Activated B cell treated with CpG ODN at 0.5 μM for 24 hours (primary cell): ENCODE measurements at regions not wholly inside any gene's neighbourhood (a gene's known extent, or its start where the extent isn't known, plus 50 kb on each side); places are given as distances from the start of the nearest gene placed in this dataset.

Experiments
- ATAC-seq: fragments of 200-7000 bp; cut with Tn5 transposase; one replicate; pipeline ENCODE4 v1.10.0; 2021; ENCODE audit warnings: low read depth, mild to moderate bottlenecking, moderate library complexity
- CTCF ChIA-PET: fragments of 350-600 bp; sonication (Branson Sonifier 250); formaldehyde crosslinking; loops from one replicate; lab custom pipeline; 2021; ENCODE audit warnings: antibody characterized with exemption; lab: Charles Lee
- POLR2A ChIA-PET: fragments of 350-600 bp; sonication (Branson Sonifier 250); formaldehyde crosslinking; loops from one replicate; lab custom pipeline; 2021; ENCODE audit warnings: antibody characterized with exemption; lab: Charles Lee
- DNase-seq: peaks from one replicate; pipeline ENCODE4 v3.0.0; 2022
- H3K27ac Mint-ChIP-seq: one replicate; pipeline ENCODE4 v1.8.0; 2020; ENCODE audit warnings: mixed read lengths
- H3K27me3 Mint-ChIP-seq: one replicate; pipeline ENCODE4 v1.8.0; 2021; ENCODE audit warnings: mixed read lengths
- H3K36me3 Mint-ChIP-seq: one replicate; pipeline ENCODE4 v1.8.0; 2021; ENCODE audit warnings: low read depth, mixed read lengths
- H3K4me1 Mint-ChIP-seq: one replicate; pipeline ENCODE4 v1.8.0; 2021; ENCODE audit warnings: mixed read lengths
- H3K4me3 Mint-ChIP-seq: one replicate; pipeline ENCODE4 v1.8.0; 2020; ENCODE audit warnings: mild to moderate bottlenecking, mixed read lengths
- H3K9me3 Mint-ChIP-seq: one replicate; pipeline ENCODE4 v1.8.0; 2020; ENCODE audit warnings: mixed read lengths
- CTCF ChIP-seq: fragments of 200-600 bp; IDR thresholded peaks from one replicate; pipeline ENCODE4 v1.8.0; 2022; ENCODE audit warnings: antibody characterized with exemption, mild to moderate bottlenecking
- intact Hi-C: fragments of 100-400 bp; cut with micrococcal nuclease; formaldehyde crosslinking; loops from one replicate; pipeline ENCODE4 v1.15.1; 2024

GRCh38 chr5:162485666-162486292 is 418.2 kb downstream of the GABRG2 start:
- peaks cover 2% of the 10 kb centered on the region for H3K9me3 Mint-ChIP-seq
- no peak for DNase-seq

GRCh38 chr5:162487528-162488525 is 420.3 kb downstream of the GABRG2 start:
- Mint-ChIP-seq H3K9me3 (peaks cover 2% of the 10 kb centered on the region), H3K36me3 (no peaks in the 10 kb centered on the region), H3K27me3 (no peaks in the 10 kb centered on the region), H3K27ac (no peak overlapping the region), H3K4me3 (no peak overlapping the region), H3K4me1 (no peaks in the 10 kb centered on the region)
- ChIA-PET POLR2A (no interaction called here), CTCF (no interaction called here)
- intact Hi-C loops, result no loop called here
- ATAC-seq (no peak), DNase-seq (no peak)
- TF ChIP-seq CTCF, result no peak

More at GRCh38 chr5:162485666-162486292, 418.2 kb downstream of the GABRG2 start:
- Mint-ChIP-seq H3K4me3 (no peak overlapping the region), H3K4me1 (no peaks in the 10 kb centered on the region), H3K36me3 (no peaks in the 10 kb centered on the region), H3K27me3 (no peaks in the 10 kb centered on the region), H3K27ac (no peak overlapping the region)
- intact Hi-C loops, result no loop called here
- CTCF ChIA-PET, result no interaction called here
- POLR2A ChIA-PET, result no interaction called here
- no peak for TF ChIP-seq CTCF
- ATAC-seq, result no peak

GRCh38 chr5:162496100-162496808 is 428.7 kb downstream of the GABRG2 start:
- Mint-ChIP-seq H3K9me3 (peaks cover 3% of the 10 kb centered on the region), H3K27ac (no peak overlapping the region), H3K4me3 (no peak overlapping the region), H3K36me3 (no peaks in the 10 kb centered on the region), H3K27me3 (no peaks in the 10 kb centered on the region), H3K4me1 (no peaks in the 10 kb centered on the region)
- ChIA-PET POLR2A (no interaction called here), CTCF (no interaction called here)
- DNase-seq (no peak), ATAC-seq (no peak)
- TF ChIP-seq CTCF, result no peak
- intact Hi-C loops, result no loop called here

- no peak for TF ChIP-seq CTCF
- no peak for DNase-seq
- no peaks in the 10 kb centered on the region for H3K4me1 Mint-ChIP-seq
- ChIA-PET POLR2A (no interaction called here), CTCF (no interaction called here)
- H3K27me3 Mint-ChIP-seq, result no peaks in the 10 kb centered on the region
- no peak overlapping the region for H3K4me3 Mint-ChIP-seq
- H3K36me3 Mint-ChIP-seq, result no peaks in the 10 kb centered on the region
- peaks cover 3% of the 10 kb centered on the region for H3K9me3 Mint-ChIP-seq
- H3K27ac Mint-ChIP-seq, result no peak overlapping the region
- intact Hi-C loops, result no loop called here
- no peak for ATAC-seq
These were observed 429.9 kb downstream of the GABRG2 start for GRCh38 chr5:162497455-162497854.

- ATAC-seq, result no peak
- no peaks in the 10 kb centered on the region for H3K4me1 Mint-ChIP-seq
- H3K36me3 Mint-ChIP-seq, result no peaks in the 10 kb centered on the region
- no peaks in the 10 kb centered on the region for H3K9me3 Mint-ChIP-seq
- no peaks in the 10 kb centered on the region for H3K27me3 Mint-ChIP-seq
- ChIA-PET POLR2A (no interaction called here), CTCF (no interaction called here)
- no peak for TF ChIP-seq CTCF
- H3K27ac Mint-ChIP-seq, result no peak overlapping the region
- intact Hi-C loops, result no loop called here
- no peak for DNase-seq
- H3K4me3 Mint-ChIP-seq, result no peak overlapping the region
These were observed 435.2 kb downstream of the GABRG2 start for GRCh38 chr5:162502780-162503179.
